ENCODE measurements at regions not wholly inside any gene's neighbourhood (a gene's known extent, or its start where the extent isn't known, plus 50 kb on each side); places are given as distances from the start of the nearest gene placed in this dataset.

DNA sequence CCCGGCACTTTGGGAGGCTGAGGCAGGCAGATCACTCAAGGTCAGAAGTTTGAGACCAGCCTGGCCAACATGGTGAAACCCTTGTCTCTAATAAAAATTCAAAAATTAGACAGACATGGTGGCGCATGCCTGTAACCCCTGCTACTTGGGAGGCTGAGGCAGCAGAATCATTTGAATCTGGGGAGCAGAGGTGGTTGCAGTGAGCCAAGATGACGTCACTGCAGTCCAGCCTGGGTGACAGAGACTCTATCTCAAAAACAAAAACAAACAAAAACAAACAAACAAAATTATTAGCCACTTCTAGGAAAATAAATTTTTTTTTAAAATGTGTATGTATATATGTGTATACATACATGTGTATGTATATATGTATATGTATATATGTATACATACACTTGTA lies 320.3 kb upstream of the ADGRL4 start:
- TF ChIP-seq YY1 (IDR thresholded peaks at IDR 0.05; ENCODE audit: low read depth) (no peak), TCF12 (IDR thresholded peaks at IDR 0.05; ENCODE audit: low read depth) (no peak), CREB1 (IDR thresholded peaks at IDR 0.05; ENCODE audit: low read depth) (no peak)
- TF ChIP-seq, protein P1, sequence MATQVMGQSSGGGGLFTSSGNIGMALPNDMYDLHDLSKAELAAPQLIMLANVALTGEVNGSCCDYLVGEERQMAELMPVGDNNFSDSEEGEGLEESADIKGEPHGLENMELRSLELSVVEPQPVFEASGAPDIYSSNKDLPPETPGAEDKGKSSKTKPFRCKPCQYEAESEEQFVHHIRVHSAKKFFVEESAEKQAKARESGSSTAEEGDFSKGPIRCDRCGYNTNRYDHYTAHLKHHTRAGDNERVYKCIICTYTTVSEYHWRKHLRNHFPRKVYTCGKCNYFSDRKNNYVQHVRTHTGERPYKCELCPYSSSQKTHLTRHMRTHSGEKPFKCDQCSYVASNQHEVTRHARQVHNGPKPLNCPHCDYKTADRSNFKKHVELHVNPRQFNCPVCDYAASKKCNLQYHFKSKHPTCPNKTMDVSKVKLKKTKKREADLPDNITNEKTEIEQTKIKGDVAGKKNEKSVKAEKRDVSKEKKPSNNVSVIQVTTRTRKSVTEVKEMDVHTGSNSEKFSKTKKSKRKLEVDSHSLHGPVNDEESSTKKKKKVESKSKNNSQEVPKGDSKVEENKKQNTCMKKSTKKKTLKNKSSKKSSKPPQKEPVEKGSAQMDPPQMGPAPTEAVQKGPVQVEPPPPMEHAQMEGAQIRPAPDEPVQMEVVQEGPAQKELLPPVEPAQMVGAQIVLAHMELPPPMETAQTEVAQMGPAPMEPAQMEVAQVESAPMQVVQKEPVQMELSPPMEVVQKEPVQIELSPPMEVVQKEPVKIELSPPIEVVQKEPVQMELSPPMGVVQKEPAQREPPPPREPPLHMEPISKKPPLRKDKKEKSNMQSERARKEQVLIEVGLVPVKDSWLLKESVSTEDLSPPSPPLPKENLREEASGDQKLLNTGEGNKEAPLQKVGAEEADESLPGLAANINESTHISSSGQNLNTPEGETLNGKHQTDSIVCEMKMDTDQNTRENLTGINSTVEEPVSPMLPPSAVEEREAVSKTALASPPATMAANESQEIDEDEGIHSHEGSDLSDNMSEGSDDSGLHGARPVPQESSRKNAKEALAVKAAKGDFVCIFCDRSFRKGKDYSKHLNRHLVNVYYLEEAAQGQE (IDR thresholded peaks at IDR 0.05; ENCODE audit: low read depth), result no peak
